ENCODE measurements at regions not wholly inside any gene's neighbourhood (a gene's known extent, or its start where the extent isn't known, plus 50 kb on each side); places are given as distances from the start of the nearest gene placed in this dataset.

- H3K9ac ChIP-seq (replicated peaks; ENCODE audit: extremely low read depth, insufficient read depth, low read length), result no peak overlapping the region
- no peak for FAIRE-seq
- TF ChIP-seq FOS (IDR thresholded peaks at IDR 0.05; ENCODE audit: borderline replicate concordance, insufficient read depth, low read length), result no peak
- TF ChIP-seq EZH2 (IDR thresholded peaks at IDR 0.05; ENCODE audit: borderline replicate concordance, low read depth, low read length, severe bottlenecking), result no peak
- TF ChIP-seq POLR2A (IDR thresholded peaks at IDR 0.05; ENCODE audit: low read depth, low read length), result no peak
- no peak for TF ChIP-seq MAX (IDR thresholded peaks at IDR 0.05; ENCODE audit: insufficient read depth, insufficient read length)
- no peak for TF ChIP-seq CTCF (IDR thresholded peaks at IDR 0.05; ENCODE audit: extremely low read depth in 1 of 2, insufficient read depth in 1 of 2, low read depth in 1 of 2, low read length in 2 of 2)
- no peak for TF ChIP-seq POLR2AphosphoS5 (IDR thresholded peaks at IDR 0.05; ENCODE audit: insufficient read depth, low read depth, low read length)
- no peak for TF ChIP-seq MYC (IDR thresholded peaks at IDR 0.05; ENCODE audit: low read depth, low read length)
- TF ChIP-seq GATA2 (IDR thresholded peaks at IDR 0.05; ENCODE audit: insufficient read depth, insufficient read length, low read depth, low read length), result no peak
- TF ChIP-seq JUN (IDR thresholded peaks at IDR 0.05; ENCODE audit: borderline replicate concordance, insufficient read depth, insufficient read length, low read depth), result no peak
Measured at GRCh38 chr13:53743906-53744305, 715.3 kb downstream of the OLFM4 start.

More at GRCh38 chr13:53743906-53744305, 715.3 kb downstream of the OLFM4 start:
- DNase-seq (ENCODE audit: low read depth, low spot score), result no peak
- intact Hi-C loops (cut with micrococcal nuclease), result no loop called here
- Histone ChIP-seq H2AFZ (ENCODE audit: low read depth, low read length) (no peak overlapping the region), H3K9me1 (replicated peaks; ENCODE audit: control insufficient read depth, extremely low read depth, insufficient read depth, low read length) (no peaks in the 10 kb centered on the region), H3K4me2 (ENCODE audit: insufficient read depth, low read length) (no peak overlapping the region), H3K36me3 (ENCODE audit: control insufficient read depth in 2 of 2, extremely low read depth in 1 of 2, insufficient read depth in 2 of 2, low read length in 2 of 2) (no peaks in the 10 kb centered on the region), H3K4me1 (ENCODE audit: control insufficient read depth, extremely low read depth, insufficient read depth, low read length) (no peaks in the 10 kb centered on the region), H3K27me3 (ENCODE audit: control insufficient read depth in 2 of 2, insufficient read depth in 2 of 2, low read length in 2 of 2) (no peaks in the 10 kb centered on the region), H3K4me3 (replicated peaks in 1 of 3; ENCODE audit: insufficient read depth in 1 of 3, low read depth in 1 of 3, low read length in 3 of 3) (no peak overlapping the region), H4K20me1 (replicated peaks; ENCODE audit: control insufficient read depth, extremely low read depth, insufficient read depth, low read length) (no peaks in the 10 kb centered on the region), H3K27ac (ENCODE audit: insufficient read depth, low read depth, low read length) (no peak overlapping the region), H3K79me2 (ENCODE audit: control insufficient read depth, insufficient read depth, low read length) (no peaks in the 10 kb centered on the region), H3K9me3 (replicated peaks; ENCODE audit: control insufficient read depth, insufficient read depth, low read length) (peaks cover 5% of the 10 kb centered on the region)
- dilution Hi-C loops (cut with MboI; ENCODE audit: extremely low pct_ligation_motif_present, low sequenced_read_pairs), result no loop called here
- POLR2A ChIA-PET, result no interaction called here
- BruUV-seq (replicated peaks), result no TSS peak
- CTCF ChIA-PET, result no interaction called here
